Middle frontal gyrus (tissue), 1 donor: ENCODE measurements at regions not wholly inside any gene's neighbourhood (a gene's known extent, or its start where the extent isn't known, plus 50 kb on each side); places are given as distances from the start of the nearest gene placed in this dataset.

Experiments used
- DNase-seq: peaks from one replicate; pipeline ENCODE4 v3.0.0-alpha.2; 2015; ENCODE audit warnings: low spot score; ENCODE audit errors: extremely low spot score

DNA sequence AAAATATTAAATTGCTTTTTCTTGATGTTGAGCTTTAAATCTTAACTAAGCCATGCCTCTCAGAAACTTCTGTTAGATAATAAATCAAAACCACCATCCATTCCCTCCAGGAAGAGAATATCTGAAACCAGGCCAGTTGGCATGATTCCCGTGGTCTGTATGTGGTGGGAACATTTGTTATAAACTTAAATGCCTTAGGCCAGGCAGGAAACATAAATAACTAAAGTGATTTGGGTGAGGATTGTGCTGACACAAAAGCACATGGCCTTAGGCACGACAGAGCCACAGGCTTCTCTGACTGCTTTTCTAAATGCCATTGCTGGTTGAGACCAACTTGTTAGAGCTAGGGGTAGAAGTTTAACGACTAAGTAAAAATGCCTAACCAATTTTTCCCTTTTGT lies 255.9 kb downstream of the GABRG2 start:
- no peak for DNase-seq

DNA sequence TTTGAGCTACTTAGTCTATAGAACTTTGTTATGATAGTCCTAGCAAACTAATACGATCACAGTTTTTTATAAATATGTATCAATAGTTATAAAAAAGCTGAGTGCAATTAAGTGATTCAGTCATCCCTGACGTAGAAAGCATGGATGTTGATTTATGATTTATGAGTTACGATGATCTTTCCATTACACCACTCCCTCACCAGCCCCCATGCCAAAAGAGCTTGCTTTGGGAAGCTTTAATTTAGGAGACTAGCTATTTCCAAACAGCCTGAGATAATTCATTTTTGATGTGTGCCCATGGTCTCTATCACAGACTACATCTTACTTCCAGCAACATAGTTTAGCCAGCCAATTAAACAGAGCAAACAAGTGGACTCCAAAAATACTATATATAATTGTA lies 256.8 kb downstream of the GABRG2 start:
- DNase-seq: no peak

DNA sequence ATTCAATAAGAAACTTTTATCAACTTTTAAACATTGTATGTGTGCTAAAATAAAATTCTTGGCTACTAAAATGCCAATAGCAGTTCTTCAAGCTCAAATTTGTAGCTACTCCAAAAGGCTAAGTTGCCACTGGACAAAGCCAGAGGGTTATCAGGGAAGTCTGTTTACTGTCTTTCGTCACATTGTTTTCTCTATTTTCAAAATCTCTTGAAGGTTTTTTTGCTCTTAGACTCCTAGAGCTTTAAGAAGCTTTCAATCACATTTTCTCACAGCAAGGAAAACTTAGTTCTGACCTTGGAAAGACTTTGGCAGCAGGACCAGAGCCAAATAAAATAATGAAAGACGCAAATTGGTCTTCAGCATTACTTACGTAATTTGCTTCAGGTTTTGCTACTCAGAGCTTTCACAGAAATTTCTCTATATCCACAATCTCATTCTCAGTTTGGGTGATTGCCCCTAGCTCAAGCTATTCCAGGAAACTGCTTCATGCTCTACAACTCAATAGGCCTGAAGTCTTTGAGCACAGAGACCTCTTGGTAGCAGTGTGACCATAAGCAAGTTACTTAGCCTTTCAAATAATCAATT lies 257.7 kb downstream of the GABRG2 start:
- no peak for DNase-seq

DNA sequence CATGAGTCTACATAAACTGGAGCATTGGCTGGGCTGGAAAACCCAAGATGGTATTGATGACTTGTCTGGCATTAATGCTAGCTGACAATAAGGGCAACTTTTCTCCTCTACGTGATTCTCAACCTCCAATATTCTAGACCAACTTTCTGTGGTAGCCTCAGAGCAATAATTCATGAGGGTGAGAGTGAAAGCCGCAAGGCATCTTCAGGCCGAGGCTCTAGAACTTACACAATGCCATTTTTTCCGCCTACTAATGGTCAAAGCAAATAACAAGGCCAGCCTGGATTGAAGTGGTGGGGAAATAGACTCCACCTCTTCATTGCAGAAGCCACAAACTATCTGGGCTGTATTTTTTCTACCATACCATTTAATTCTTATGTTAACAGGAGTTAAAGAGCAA lies 267.4 kb downstream of the GABRG2 start:
- no peak for DNase-seq

DNA sequence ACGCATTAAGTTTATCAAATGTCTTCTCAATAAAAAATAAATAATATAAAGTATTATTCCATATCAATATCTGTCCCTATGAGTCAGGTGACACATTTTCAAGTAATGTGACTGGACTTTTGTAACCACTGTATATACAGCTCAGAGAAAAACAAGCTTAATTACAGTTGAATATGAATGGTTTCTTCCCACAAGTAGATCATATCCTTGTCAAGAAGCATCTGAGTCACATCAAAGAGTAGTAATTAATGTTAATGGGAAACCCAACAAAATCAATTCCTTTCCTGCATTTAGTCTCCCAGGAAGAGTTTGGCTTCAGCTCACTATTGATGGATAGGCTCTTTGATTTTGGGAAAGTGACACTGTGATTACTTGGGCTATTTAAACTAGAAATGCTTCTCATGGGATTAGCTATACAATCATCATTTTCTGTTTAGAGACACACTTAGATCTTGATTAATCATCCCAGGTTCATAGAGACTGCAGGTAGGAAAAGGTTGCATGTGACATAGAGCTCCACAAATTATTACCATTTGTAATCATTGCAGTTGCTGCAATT lies 292.9 kb downstream of the GABRG2 start:
- no peak for DNase-seq

DNA sequence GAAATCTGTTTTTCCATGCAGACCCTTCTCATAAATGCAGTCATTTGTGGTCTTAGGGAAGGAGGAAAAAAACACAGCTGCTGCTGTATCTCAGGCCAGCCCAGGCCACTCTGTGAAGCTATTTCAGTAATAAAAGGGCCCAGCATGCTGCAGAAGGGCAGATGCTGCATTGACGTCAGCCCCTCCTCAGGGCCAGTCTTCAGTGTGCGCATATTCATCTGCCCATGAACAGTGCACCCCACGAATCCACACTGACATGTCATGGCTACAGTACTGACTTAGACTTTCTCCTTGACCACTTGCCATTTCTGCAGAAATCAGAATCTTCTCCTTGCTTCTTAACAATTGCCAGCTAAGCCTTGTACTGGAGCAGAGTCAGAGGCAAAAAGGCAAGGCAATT lies 304.7 kb downstream of the GABRG2 start:
- DNase-seq: no peak

DNA sequence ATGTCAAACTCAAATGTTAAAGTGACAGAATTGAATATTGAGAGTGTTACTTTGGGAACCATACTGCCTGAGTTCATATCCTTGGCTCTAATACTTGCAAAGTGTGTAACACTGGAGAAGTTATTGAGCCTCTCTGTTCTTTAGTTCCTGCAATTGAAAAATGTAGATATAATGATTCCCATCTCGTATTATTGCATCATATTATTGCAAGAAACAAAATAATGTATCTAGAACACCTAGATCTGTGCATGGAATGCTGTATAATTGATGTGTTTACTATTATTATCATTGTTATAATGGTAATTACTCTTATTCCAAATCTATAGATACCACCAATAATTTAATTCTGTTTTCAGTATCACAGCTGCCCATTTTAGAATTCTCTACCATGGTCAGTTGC lies 310.3 kb downstream of the GABRG2 start:
- DNase-seq: no peak

DNA sequence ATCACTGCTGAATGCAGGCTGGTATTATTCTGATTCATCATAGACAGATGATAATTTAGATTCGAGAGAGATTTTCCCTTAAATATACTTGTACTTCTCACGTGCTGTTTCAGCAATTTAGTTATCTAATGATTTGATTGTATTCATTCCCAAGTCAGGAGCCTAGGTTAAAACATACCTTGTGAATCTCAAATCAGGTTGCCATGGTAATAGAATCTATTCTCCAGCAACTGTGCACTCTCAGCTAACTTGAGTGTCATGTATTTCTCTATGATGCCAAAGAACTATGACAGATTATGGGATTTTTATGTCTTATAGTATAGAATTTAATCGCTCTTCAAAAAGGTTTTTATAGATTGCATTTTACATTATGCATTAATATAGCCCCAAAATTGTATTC lies 315.3 kb downstream of the GABRG2 start:
- DNase-seq: no peak

DNA sequence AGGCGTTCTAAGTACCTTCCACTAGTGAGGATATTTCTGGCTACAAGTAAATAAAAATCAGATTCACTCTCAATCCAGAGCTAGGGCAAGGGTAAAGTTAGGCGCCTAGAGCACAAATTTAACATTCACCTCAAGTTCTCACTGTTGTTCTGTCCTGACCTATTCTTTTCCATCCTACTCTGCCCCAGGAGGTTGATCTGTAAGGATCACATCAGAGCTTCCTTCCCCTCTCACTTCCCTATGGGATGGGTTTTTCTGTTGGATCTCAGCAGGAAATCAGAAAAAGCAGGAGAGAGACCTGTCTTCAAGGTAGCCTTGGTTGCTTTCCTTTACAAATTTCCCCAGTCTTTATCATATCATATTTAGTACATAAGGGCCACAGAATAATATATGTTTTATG lies 316.7 kb downstream of the GABRG2 start:
- DNase-seq: no peak

DNA sequence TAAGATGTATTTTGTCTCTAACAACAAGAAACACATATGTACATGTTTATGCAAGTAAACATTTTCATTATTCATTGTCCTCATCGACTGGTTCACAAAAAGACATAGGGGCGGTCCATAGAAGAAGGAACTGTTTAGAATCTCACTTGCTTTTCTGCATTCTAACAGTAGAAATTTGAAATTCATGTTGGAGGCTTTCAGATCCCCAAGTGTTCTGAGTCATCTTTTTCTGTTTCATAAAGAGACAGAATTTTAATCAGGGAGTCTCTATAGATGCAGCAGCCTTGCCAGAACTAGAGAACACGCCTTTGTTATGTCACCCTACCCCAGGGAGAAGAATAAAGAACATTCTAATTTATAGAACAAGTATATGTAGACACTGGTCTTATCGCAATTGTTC lies 324.3 kb downstream of the GABRG2 start:
- DNase-seq: peak; percentile 36

DNA sequence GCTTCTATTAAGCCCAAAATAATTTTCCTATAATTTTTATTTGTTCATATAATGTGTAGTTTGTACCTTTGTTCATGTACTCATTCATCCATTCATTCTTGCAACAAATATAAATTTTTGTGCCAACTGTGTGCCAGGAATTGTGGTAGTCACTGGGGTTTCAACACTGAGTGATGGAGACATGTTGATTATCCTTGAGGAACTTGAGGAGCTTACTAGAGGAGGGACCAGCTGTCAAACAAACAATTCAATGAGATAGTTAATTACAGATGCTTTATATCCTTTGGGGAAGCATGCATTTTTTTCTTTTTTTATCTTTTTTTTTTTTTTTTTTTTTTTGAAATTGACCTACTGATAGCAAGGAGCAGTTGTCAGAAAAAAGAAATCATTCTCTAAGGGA lies 324.8 kb downstream of the GABRG2 start:
- DNase-seq: no peak

DNA sequence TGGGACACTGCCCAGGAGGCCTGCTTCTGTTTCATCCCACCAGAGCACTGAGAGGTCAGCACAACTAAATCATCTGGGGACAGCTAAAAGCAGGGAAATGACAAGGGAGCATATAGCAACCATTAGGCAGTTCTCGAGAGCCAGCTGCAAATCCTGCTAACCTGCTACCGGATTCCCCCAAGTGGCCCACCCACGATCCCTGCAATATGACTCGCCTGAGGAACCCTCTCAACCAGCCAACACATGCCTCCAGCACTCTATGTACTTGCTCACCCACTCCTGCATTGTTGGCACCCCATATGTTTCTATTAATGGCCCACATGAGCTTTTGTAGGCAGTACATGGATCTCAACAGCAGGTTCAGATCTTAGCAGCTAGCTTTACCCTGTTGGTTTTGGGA lies 326.0 kb downstream of the GABRG2 start:
- DNase-seq: no peak

DNA sequence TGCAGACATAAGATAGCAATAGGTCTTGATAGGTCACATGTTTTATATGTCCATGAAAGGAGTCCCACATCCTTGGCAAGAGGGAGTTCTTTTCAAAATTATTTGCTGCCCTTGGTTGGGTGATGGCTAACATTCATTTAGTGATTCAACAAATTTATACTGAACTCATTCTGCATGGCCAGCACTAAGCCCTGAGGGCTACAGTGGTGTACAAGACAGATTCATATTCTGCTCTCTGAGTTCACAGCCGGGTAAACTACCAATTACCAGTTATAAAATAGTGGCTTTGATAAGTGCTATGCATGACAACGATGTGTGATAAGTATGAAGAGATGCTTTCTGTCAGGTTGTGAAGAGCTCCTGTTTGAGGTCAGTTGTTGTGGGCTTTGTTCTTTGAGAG lies 340.0 kb downstream of the GABRG2 start:
- DNase-seq: no peak

DNA sequence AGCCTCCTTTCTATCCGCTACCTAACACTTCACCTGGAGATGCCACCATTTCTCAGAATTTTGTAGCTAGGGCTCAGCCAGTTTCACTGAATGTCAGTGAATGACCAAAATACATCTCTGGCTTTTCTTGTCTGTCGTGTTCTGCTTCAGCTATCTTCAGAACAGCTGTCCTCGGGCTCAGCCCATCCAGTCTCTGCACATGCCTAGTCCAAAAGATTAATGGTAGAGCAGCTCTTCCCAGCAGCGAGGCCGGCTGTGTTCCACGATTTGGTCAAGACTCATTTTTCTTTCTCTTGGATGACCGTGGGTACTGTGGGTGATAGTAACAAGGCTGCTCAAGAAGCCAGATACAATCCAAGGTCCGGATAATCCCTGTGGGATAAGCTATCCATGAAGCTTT lies 342.8 kb downstream of the GABRG2 start:
- no peak for DNase-seq

DNA sequence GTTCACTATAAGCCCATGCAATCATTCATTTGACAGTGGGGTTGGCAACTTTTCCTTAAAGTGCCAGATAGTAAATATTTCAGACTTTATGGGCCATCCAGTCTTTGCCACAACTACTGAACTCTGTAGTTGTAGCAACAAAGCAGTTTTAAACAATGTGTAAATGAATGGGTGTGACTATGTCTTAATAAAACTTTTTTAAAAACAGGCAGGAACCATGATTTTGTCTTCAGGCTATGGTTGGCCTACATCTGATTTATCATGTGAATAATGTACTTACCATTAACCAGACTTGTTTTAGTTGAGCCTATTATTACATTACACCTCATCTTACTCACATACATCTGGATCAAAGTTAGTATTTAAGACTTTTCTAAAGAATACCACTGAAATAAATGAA lies 361.6 kb downstream of the GABRG2 start:
- no peak for DNase-seq

DNA sequence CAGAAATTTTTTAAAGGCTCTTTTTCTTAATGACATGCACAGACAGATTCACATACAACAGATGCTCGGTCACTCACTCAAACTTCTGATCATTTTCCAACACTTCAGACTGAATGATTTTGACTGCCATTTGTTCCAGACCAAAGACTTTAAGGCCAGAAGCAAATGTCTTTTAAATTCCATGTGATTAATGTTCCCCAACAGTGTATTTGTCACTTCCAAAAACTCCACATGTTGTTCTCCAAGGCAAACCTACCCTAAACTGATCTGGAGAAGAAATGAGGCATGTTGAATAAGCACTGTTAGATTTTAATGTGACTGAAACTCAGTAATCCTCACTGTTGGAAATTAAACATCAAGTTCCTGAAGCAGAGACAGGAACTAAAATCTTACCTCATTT lies 366.7 kb downstream of the GABRG2 start:
- DNase-seq: no peak

DNA sequence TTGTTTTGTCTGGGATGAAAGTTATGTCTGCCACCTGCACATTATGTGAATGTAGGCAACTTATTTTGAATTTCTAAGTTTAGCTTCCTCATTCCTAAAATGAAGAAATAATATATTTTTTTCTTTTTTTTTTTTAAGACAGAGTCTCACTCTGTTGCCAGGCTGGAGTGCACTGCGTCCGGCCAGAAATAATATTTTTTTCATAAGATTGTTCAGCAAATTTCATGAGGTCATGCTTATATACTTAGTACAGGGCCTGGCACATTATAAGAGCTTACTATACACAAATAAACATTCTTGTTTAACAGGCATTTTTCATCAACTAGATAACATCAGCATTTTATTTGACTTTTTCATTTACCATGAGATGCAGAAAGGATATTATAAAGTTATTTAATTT lies 368.5 kb downstream of the GABRG2 start:
- no peak for DNase-seq

DNA sequence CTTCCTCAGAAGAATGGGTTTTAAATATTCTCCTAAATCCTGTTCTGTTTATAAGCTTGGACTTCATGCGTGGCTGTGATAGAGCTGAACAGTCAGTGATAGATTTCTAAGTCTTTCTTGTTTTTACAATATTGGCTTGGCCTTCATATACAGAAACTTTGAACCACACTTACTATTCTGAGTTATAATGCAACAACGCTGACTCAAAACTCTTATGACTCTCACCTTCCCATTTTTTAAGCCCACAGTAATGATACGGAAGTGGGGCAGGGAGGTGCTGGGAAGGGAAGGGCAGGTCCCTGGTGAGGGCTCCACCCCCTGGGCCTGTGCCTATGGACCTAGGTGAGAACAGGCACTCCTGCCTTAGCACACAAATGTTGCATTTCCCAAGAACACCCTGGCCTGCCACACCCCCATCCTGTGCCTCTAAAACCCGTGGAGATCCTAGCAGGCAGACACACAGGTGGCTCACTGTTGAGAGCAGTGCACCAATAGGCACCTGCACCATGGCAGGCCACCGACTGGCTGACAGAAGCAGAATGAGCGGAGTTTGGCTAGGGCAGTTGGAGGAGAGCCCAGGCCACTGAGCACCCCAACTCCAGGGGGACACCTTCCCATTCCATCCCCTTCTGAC lies 376.7 kb downstream of the GABRG2 start:
- no peak for DNase-seq

DNA sequence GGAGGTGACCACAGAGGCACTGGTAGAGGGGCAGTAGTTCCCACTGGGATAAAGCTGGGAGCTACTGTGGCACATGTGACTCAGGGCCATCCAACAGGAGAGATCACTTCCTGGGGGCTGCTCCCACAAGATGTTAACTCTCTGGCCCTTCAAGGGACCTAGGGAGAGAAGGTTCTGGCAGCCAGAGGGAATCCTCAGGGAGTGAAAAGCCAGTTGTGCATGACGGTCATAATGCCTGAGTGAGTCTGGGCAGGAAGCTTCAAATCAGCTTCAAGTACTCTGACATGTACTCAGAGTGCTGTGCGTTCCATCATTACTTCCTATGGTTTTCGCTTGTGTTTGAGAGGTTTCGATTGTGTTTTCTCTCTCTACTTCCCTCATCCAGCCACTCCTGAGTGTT lies 388.5 kb downstream of the GABRG2 start:
- no peak for DNase-seq

DNA sequence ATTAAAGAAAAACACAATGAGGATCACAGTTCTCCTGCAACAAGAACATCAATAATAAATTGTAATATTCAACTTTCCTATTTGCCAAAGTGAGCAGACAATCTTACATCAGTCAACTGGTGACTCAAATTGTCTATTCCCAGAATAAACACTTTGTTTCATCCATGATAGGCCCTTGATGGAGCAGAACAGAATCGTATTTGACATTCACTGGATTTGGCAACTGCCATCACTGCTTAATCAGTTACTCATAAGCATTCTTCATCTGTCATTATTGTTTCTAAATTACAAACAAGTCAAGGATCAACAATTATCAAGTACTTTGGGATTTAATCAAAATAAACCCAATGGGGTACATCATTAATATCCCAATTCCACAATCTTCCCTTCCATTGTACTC lies 398.4 kb downstream of the GABRG2 start:
- DNase-seq: no peak

DNA sequence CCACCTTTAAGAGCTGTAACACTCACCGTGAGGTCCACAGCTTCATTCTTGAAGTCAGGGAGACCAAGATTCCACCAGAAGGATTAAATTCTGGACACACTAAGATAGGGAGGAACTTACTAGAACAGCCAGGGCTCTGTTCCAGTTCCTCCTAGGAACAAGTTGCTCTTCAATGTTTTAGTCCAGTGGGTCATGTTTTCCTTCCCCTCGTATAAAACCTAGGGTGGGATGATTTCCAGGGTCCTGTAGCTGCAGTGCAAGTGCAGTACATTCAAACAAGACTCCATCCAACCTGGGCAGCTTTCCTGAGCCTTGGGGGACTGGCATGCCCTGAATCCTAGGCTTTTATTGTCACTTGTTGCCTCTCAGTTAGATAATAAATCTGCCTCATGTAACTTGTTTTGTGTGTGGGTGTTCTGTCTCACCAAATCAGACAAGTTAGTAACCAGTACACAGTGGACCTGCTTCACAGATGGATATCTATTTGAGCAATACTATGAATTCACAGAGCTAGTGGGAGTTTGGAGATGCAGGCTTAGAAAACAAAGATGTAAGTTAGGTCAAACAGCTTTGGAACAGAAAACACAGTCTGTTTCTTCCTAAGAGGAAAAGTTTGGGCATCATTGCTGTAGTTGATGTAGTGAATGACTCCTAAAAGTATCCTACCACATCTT lies 405.6 kb downstream of the GABRG2 start:
- DNase-seq: no peak

DNA sequence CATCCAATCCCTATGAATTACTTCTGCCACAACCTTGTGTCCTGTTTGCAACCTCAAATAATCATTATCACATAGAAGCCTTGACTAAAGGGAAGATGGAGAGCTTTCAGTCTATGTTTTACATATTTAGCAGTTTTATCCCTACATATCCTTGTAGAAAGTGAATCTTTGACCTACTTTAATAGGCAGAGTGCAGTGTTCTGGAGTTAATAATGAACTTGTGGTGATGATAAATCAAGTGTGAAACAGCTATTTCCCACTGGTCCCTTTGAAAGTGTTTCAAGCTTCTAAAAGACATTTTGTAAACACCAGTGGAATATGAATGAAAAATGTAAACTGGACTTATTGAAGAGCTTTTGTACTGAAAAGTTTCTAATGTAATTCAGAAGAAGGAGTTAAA lies 406.7 kb downstream of the GABRG2 start:
- DNase-seq: no peak

DNA sequence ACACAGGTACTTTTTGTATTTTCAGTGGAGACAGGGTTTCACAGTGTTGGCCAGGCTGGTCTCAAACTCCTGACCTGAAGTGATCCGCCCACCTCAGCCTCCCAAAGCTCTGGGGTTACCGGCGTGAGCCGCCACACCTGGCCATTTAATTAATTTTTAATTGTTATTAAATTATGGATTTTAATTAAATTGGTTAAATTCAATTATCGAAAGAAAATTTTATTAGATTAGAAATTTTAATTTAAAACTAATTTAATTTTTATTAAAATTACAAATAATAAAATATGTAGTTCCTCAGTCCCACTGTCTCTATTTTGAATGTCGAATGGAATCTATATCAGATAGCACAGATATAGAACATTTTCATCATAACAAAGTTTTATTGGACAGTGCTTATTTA lies 416.5 kb downstream of the GABRG2 start:
- no peak for DNase-seq
